GM19463 (cell line): ENCODE measurements at regions not wholly inside any gene's neighbourhood (a gene's known extent, or its start where the extent isn't known, plus 50 kb on each side); places are given as distances from the start of the nearest gene placed in this dataset.

Source experiments
- ATAC-seq: cut with Tn5 transposase; IDR thresholded peaks from one replicate; pipeline ENCODE4 v1.9.1; 2021; ENCODE audit warnings: mild to moderate bottlenecking, moderate library complexity; ENCODE audit not compliant: unreplicated experiment

- ATAC-seq, result no peak
Measured at GRCh38 chrX:38985945-38986344, 184.7 kb downstream of the MID1IP1 start.

- ATAC-seq, result no peak
Measured at GRCh38 chrX:38986586-38986985, 185.3 kb downstream of the MID1IP1 start.

- ATAC-seq, result no peak
Measured at GRCh38 chrX:38987198-38987651, 186.0 kb downstream of the MID1IP1 start.

- ATAC-seq, result no peak
Measured at GRCh38 chrX:38988301-38988700, 187.0 kb downstream of the MID1IP1 start.

- ATAC-seq, result no peak
Measured at GRCh38 chrX:38989076-38989475, 187.8 kb downstream of the MID1IP1 start.

- ATAC-seq, result no peak
Measured at GRCh38 chrX:38991656-38992440, 190.6 kb downstream of the MID1IP1 start.

- ATAC-seq, result no peak
Measured at GRCh38 chrX:38992441-38993096, 191.3 kb downstream of the MID1IP1 start.

GRCh38 chrX:38993500-38993899, 192.2 kb downstream of the MID1IP1 start:
- ATAC-seq, result no peak

GRCh38 chrX:38999099-38999498, 197.8 kb downstream of the MID1IP1 start:
- no peak for ATAC-seq

- ATAC-seq, result no peak
Measured at GRCh38 chrX:38999967-39000745, 198.9 kb downstream of the MID1IP1 start.

- no peak for ATAC-seq
Measured at GRCh38 chrX:39000802-39001201, 199.5 kb downstream of the MID1IP1 start.

- no peak for ATAC-seq
Measured at GRCh38 chrX:39002466-39002865, 201.2 kb downstream of the MID1IP1 start.

GRCh38 chrX:39008549-39008948, 207.3 kb downstream of the MID1IP1 start:
- ATAC-seq, result no peak

GRCh38 chrX:39011454-39012221, 210.4 kb downstream of the MID1IP1 start:
- no peak for ATAC-seq

- ATAC-seq, result no peak
Measured at GRCh38 chrX:39012621-39013111, 211.4 kb downstream of the MID1IP1 start.

- no peak for ATAC-seq
Measured at GRCh38 chrX:39016556-39016955, 215.3 kb downstream of the MID1IP1 start.

- ATAC-seq, result no peak
Measured at GRCh38 chrX:39017077-39017476, 215.8 kb downstream of the MID1IP1 start.

GRCh38 chrX:39017716-39018115, 216.5 kb downstream of the MID1IP1 start:
- no peak for ATAC-seq

GRCh38 chrX:39018541-39018940, 217.3 kb downstream of the MID1IP1 start:
- ATAC-seq, result no peak

- ATAC-seq, result no peak
Measured at GRCh38 chrX:39019056-39019455, 217.8 kb downstream of the MID1IP1 start.
